ENCODE measurements at regions not wholly inside any gene's neighbourhood (a gene's known extent, or its start where the extent isn't known, plus 50 kb on each side); places are given as distances from the start of the nearest gene placed in this dataset.

DNA sequence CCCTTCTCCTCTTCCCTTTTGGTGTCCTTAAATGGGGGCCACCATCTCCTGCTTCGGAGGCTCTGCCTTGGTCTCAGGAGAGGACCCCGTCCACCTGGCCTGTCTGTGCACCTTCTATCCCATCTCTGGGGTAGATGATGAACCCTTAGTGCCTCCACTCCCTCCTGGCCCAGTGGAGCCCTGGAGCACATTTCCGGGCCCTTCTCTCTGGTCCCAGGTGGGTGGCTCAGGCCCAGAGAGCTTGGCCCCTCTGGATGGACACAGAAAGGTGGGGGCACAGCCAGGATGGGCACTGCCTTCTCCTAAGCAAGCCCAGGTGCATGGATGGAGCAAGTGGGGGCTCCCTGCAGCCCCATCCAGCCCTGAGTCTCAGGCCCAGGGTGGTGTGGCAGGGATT is 121.4 kb upstream of the RET start:
- TF ChIP-seq CTCF (IDR thresholded peaks at IDR 0.05) (no peak), POLR2A (IDR thresholded peaks at IDR 0.05) (no peak)

Measured in testis (tissue), 2 donors.